NCI-H1694 (cell line): ENCODE measurements at regions not wholly inside any gene's neighbourhood (a gene's known extent, or its start where the extent isn't known, plus 50 kb on each side); places are given as distances from the start of the nearest gene placed in this dataset.
"Not testable (repeated sequence)": the region's sequence is repeated elsewhere in the genome, so short reads cannot be mapped to it uniquely, and the experiment has no call there.

ENCODE experiments used
- DNase-seq: peaks from one replicate; lab custom pipeline; 2025; lab: John Stamatoyannopoulos, UW

- no peak for DNase-seq
Observed at GRCh38 chr10:33473688-33474087, 139.2 kb upstream of the NRP1 start.

- DNase-seq: not testable (repeated sequence)
Observed at GRCh38 chr10:33468006-33468405, 133.5 kb upstream of the NRP1 start.

GRCh38 chr10:33465747-33466146 is 131.3 kb upstream of the NRP1 start:
- DNase-seq: no peak

- no peak for DNase-seq
Observed at GRCh38 chr10:33463011-33463410, 128.5 kb upstream of the NRP1 start.

GRCh38 chr10:33461295-33461640 is 126.8 kb upstream of the NRP1 start:
- DNase-seq: no peak

GRCh38 chr10:33460505-33461294 is 126.2 kb upstream of the NRP1 start:
- DNase-seq: no peak

- no peak for DNase-seq
Observed at GRCh38 chr10:33459602-33460001, 125.1 kb upstream of the NRP1 start.

GRCh38 chr10:33455029-33455428 is 120.6 kb upstream of the NRP1 start:
- DNase-seq: no peak

GRCh38 chr10:33454554-33454953 is 120.1 kb upstream of the NRP1 start:
- no peak for DNase-seq

GRCh38 chr10:33453081-33454025 is 118.9 kb upstream of the NRP1 start:
- DNase-seq: no peak

- no peak for DNase-seq
Observed at GRCh38 chr10:33448421-33449140, 114.1 kb upstream of the NRP1 start.

GRCh38 chr10:33441561-33441960 is 107.1 kb upstream of the NRP1 start:
- DNase-seq: no peak

GRCh38 chr10:33434933-33435332 is 100.5 kb upstream of the NRP1 start:
- DNase-seq: no peak

GRCh38 chr10:33428682-33429081 is 94.2 kb upstream of the NRP1 start:
- DNase-seq: no peak

- DNase-seq: no peak
Observed at GRCh38 chr10:33423154-33423529, 88.7 kb upstream of the NRP1 start.

- DNase-seq: no peak
Observed at GRCh38 chr10:33422471-33423153, 88.1 kb upstream of the NRP1 start.

- DNase-seq: no peak
Observed at GRCh38 chr10:33421789-33422462, 87.5 kb upstream of the NRP1 start.

GRCh38 chr10:33419311-33419710 is 84.8 kb upstream of the NRP1 start:
- DNase-seq: no peak

GRCh38 chr10:33418301-33418700 is 83.8 kb upstream of the NRP1 start:
- no peak for DNase-seq

GRCh38 chr10:33416691-33417090 is 82.2 kb upstream of the NRP1 start:
- DNase-seq: no peak

- no peak for DNase-seq
Observed at GRCh38 chr10:33416209-33416608, 81.7 kb upstream of the NRP1 start.
